ENCODE measurements at regions not wholly inside any gene's neighbourhood (a gene's known extent, or its start where the extent isn't known, plus 50 kb on each side); places are given as distances from the start of the nearest gene placed in this dataset.

- dilution Hi-C loops (cut with MboI; ENCODE audit: extremely low pct_ligation_motif_present, low sequenced_read_pairs), result no loop called here
- no peaks in the 10 kb centered on the region for H3K36me3 ChIP-seq (ENCODE audit: control insufficient read depth in 2 of 2, extremely low read depth in 1 of 2, insufficient read depth in 2 of 2, low read length in 2 of 2)
- H3K27ac ChIP-seq (ENCODE audit: control insufficient read depth, insufficient read depth, low read length), result no peak overlapping the region
- H3K27me3 ChIP-seq (ENCODE audit: control insufficient read depth, extremely low read depth, insufficient read depth, low read length), result peaks cover 10% of the 10 kb centered on the region
- no peaks in the 10 kb centered on the region for H4K20me1 ChIP-seq (ENCODE audit: control insufficient read depth, extremely low read depth, insufficient read depth, low read length)
- H2AFZ ChIP-seq (ENCODE audit: control insufficient read depth, low read length), result no peak overlapping the region
- FAIRE-seq, result no peak
- peaks cover 3% of the 10 kb centered on the region for H3K4me1 ChIP-seq (ENCODE audit: control insufficient read depth, extremely low read depth, insufficient read depth, low read length)
- no peak for TF ChIP-seq EZH2 (IDR thresholded peaks at IDR 0.05; ENCODE audit: low read length)
- TF ChIP-seq CTCF (optimal IDR thresholded peaks at IDR 0.05 in 1 of 3, IDR thresholded peaks at IDR 0.05 in 1 of 3, conservative IDR thresholded peaks at IDR 0.05 in 1 of 3; ENCODE audit: extremely low read depth in 1 of 3, insufficient read depth in 2 of 3, low read length in 3 of 3), result no peak
- no peaks in the 10 kb centered on the region for H3K9me1 ChIP-seq (ENCODE audit: control insufficient read depth, extremely low read depth, insufficient read depth, low read length)
- no peaks in the 10 kb centered on the region for H3K9me3 ChIP-seq (ENCODE audit: control insufficient read depth, low read depth, low read length)
- no peak overlapping the region for H3K9ac ChIP-seq (ENCODE audit: control insufficient read depth, extremely low read depth, insufficient read depth, low read length)
- no peak for DNase-seq (ENCODE audit: low read depth, low spot score)
- H3K4me2 ChIP-seq (ENCODE audit: control insufficient read depth, extremely low read depth, insufficient read depth, low read depth, low read length), result no peak overlapping the region
- no peak overlapping the region for H3K4me3 ChIP-seq (ENCODE audit: control insufficient read depth in 2 of 3, extremely low read depth in 1 of 3, insufficient read depth in 2 of 3, low read depth in 1 of 3, low read length in 3 of 3)
- no peaks in the 10 kb centered on the region for H3K79me2 ChIP-seq (ENCODE audit: control insufficient read depth, insufficient read depth, low read length)
Measured at GRCh38 chr1:29700491-29700890, 464.2 kb downstream of the PTPRU start.

GRCh38 chr1:29698626-29699025 is 462.3 kb downstream of the PTPRU start:
- Histone ChIP-seq H3K9me3 (ENCODE audit: control insufficient read depth, low read depth, low read length) (no peaks in the 10 kb centered on the region), H3K4me1 (ENCODE audit: control insufficient read depth, extremely low read depth, insufficient read depth, low read length) (peaks cover 3% of the 10 kb centered on the region), H3K27me3 (ENCODE audit: control insufficient read depth, extremely low read depth, insufficient read depth, low read length) (peaks cover 7% of the 10 kb centered on the region), H3K36me3 (ENCODE audit: control insufficient read depth in 2 of 2, extremely low read depth in 1 of 2, insufficient read depth in 2 of 2, low read length in 2 of 2) (no peaks in the 10 kb centered on the region), H3K4me3 (ENCODE audit: control insufficient read depth in 2 of 3, extremely low read depth in 1 of 3, insufficient read depth in 2 of 3, low read depth in 1 of 3, low read length in 3 of 3) (no peak overlapping the region), H3K79me2 (ENCODE audit: control insufficient read depth, insufficient read depth, low read length) (no peaks in the 10 kb centered on the region), H3K4me2 (ENCODE audit: control insufficient read depth, extremely low read depth, insufficient read depth, low read depth, low read length) (no peak overlapping the region), H3K9ac (ENCODE audit: control insufficient read depth, extremely low read depth, insufficient read depth, low read length) (no peak overlapping the region), H3K27ac (ENCODE audit: control insufficient read depth, insufficient read depth, low read length) (no peak overlapping the region), H3K9me1 (ENCODE audit: control insufficient read depth, extremely low read depth, insufficient read depth, low read length) (no peaks in the 10 kb centered on the region), H2AFZ (ENCODE audit: control insufficient read depth, low read length) (no peak overlapping the region), H4K20me1 (ENCODE audit: control insufficient read depth, extremely low read depth, insufficient read depth, low read length) (no peaks in the 10 kb centered on the region)
- DNase-seq (ENCODE audit: low read depth, low spot score) (no peak), FAIRE-seq (no peak)
- TF ChIP-seq EZH2 (IDR thresholded peaks at IDR 0.05; ENCODE audit: low read length) (no peak), CTCF (optimal IDR thresholded peaks at IDR 0.05 in 1 of 3, IDR thresholded peaks at IDR 0.05 in 1 of 3, conservative IDR thresholded peaks at IDR 0.05 in 1 of 3; ENCODE audit: extremely low read depth in 1 of 3, insufficient read depth in 2 of 3, low read length in 3 of 3) (no peak)
- dilution Hi-C loops (cut with MboI; ENCODE audit: extremely low pct_ligation_motif_present, low sequenced_read_pairs), result no loop called here

Measured in keratinocyte (primary cell).